ENCODE measurements at regions not wholly inside any gene's neighbourhood (a gene's known extent, or its start where the extent isn't known, plus 50 kb on each side); places are given as distances from the start of the nearest gene placed in this dataset.

DNA sequence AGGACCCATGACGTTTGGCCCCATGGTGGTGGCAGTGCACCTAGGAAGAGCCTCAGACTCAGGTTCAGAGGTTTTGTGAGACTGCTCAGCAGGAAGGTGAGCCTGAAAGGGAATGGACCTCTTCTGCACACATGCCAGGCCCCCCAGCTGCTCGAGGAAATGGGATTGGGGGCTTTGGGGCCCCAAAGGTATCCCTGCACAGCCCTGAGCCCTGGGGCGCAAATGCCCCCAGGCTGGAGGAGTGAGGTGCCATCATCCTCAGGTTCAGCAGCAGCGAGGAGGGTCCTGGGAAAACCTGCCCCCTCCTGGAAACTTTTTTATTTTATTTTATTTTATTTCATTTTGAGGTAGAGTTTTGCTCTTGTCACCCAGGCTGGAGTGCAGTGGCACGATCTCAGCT is 171.8 kb upstream of the MVB12B start:
- no peak for DNase-seq

DNA sequence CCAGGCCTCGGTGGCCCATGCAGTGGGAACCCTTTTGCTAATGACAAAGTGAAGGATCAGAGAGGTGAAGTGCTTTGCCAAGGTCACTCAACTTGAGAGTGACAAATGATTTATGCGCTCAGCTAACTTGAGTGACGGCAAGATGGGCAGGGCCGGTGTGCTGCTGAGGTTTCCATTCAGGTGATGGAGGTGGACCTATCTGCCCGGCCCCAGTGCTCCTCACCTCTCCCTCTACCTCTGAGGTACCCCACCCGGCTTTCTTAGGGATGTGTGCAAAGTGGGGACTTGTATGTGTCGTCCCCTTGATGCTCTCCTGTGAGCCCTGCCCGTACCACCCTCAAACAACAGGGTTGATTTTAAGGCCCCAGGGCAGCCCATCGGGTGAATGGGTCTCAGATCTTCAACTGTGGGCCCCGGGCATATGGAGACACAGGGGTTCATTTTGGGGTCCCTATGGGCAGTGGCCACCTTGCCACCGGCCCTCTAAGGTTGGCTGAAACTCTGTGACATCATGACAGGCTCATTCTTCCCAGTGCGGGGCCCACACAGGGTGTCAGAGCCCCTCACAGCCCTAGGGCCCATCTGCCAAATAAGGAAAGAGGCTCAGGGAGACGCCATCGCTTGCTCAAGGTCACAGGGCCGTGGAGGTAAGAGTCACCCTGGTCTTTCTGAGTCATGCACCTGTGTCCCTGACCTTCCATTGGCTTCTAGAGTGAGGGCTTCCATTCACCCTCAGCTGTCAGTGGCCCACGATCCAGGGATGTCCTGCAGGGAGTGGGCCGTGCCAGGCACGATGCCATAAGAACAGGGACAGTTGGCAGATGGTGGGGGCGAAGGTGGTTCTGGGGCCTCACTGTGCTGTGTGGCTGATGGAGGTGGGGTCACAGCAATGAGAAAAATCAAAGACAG is 170.6 kb upstream of the MVB12B start:
- DNase-seq = no peak

DNA sequence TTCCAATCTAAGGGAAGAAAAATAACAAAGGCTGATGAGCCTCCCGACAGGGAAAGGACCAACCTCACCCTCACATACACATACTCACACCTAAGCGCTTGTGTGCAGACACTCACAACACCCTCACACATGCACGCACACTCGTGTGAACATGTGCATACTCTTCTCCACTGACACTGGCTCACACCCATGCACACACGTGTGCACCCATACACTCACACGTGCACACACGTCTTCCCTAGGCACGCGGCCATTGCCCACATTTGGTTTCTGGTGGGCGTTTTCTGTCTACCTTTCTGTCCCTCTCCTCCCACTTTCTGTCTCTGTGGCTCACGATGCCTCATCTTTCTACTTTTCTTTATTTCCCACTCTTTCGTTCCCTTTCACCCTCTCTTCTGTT is 169.7 kb upstream of the MVB12B start:
- DNase-seq = no peak

DNA sequence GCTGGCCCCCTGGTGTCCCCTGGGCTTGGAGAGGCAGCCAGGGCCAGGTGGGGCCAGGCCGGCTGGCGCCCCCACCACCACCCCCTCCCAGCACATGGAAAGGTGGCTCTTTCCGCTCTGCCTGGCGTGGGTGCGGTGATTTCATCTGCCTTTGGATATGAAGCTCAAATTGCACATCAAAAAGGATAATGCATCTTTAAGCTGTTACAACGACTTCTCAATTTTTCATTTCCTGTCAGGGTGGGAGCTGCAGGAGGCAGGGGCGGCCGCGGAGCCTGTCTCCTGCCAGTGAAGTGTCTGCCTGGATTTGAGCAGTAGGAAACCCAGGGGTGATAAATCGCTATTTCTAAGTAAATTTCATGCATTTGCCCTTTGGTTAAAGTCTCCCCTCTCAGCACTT is 169.2 kb upstream of the MVB12B start:
- DNase-seq = no peak

DNA sequence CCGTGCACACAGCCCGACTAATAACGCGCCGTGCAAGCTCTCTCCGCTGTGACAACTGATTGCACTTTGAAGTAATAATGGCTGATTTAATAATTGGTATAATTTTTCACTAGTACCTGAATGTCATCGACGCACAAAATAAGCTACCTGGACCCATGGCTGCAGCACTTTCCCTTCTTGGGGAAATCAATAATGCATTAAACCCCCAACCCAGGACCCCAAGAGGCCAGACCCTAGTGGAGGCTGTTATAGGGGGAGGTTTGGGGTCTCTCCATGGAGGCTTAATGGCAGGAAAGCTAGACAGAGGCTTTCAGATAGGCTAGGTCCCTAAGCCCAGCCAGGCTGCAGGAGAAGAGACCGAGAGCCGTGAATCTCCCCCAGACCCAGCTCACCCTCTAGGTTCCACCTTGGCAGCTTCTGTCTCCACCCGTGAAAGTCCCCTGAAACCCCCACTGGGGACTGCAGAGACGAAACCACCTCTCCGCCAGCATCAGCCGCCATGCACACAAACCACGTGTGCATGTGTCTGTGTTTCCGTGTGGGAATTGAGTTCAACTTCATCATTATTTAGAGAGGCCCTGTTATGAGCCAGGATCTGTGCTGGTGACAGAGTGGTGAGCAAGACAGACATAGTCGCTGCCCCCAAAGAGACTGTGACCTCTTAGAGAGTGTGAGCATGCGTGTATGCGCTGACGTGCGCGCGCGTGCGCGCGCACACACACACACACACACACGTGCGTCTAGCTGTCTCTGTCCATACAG is 168.6 kb upstream of the MVB12B start:
- no peak for DNase-seq

DNA sequence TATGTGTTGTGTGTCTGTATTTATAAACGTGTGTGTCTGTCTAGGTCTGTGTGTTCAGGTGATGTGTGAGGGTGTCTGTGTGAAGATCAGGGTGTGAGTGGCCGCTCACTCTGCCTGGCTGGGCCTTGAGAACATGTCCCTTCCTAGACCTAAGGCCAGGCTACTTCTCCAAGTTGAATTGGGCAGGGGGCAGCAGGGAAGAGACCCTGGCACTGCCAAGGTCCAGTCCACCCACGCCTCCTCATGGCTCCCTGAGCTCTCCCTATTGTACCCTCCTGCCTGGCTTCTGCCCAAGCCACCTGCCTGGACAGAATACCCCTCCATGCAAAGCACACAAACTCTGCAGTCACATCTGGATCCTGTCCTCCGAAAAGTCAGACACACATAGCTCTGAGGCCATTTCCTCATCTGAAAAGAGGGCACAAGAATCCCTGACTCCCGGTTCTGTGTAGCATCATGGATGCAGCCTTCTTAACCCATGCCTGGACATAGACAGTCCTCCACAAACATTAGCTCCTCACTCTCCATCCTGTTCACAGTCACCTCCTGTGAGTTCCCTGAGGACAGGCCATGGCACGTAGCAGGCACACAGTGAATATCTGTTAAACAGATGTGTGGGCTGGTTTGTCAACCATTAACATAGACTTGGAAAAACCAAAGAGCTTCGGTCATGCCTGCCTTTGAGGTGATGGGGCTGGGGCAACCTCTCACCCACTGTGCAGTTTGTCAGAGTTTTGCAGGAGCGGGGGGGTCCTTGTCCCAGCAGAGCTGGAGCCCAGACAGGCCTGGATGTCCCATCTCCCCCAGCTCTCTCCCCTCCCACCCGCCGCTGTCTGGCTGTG is 167.8 kb upstream of the MVB12B start:
- no peak for DNase-seq

DNA sequence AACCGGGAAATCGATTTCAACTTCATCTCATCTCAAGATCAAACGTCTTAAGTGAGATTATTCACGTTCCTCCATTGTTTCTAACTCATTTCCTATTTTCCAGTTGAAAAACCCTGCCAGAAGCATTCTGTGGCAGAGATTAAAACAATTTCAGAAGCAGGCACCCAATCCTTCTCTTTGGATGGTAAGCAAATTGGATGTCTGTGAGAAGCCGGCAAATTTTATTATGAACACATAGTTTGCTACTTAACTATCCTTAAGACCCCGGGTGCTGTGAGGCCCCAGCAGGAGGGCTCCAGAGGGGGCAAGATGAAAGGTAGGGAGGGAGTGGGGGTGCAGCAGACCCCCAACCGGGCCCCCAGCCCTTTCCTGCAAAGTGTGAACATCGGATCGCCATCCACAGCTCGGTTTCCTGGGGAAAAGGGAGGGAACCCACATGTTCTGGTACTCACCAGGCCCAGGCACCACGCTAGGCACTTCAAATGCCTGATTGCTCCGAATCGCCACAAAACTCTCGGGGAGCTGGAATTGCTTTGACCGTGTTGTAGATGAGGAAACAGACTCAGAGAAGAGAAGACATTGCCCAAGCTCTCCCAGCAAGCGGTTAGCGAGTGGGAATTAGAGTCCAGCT is 167.1 kb upstream of the MVB12B start:
- no peak for DNase-seq

DNA sequence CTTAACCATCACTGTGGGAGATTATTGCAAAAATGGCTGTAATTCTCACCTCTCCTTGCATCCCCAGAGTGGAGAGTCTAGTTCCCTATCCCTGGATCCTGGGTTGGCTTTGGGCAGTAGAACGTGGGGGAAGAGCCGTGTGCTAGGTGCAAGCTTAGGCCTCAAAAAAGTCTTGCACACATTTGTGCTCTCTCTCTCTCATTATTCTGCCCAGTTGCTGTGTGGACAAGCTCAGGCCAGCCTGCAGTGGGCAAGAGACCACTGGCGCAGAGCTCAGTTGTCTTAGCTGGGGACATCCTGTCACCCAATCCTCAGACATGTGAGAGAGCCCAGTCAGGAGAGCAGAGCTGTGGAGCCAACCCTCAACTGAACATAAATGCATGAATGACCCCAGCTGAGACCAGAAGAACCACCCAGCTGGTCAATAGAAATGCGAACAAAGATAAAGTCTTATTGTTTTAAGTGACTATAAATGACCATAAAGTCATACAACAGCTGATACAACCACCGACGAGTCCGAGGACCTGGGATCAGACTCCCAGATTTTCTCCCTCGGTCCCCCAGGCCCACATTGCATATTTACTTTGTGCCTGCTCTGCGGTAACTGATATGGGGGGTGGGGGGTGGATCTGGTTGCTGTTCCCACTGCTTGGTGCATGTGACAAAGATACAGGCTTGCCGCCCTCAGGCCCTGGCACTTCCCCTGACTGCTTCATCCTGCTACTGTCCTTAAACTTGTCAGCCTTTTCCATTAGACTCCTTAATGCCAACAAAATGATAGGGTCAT is 166.4 kb upstream of the MVB12B start:
- DNase-seq = no peak

DNA sequence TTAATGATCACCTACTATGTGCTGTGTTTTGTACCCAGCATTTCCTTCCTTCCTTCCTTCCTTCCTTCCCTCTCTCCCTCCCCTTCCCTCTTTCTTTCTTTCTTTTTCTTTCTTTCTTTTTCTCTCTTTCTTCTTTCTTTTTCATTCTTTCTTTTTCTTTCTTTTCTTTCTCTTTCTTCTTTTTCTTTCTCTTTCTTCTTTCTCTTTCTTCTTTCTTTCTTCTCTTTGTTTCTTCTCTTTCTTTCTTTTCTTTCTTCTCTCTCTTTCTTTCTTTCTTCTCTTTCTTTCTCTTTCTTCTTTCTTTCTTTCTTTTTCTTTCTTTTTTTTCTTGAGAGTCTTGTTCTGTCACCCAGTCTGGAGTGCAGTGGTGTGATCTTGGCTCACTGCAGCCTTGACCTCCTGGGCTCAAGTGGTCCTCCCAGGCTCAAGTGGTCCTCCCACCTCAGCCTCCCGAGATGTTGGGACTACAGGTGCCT is 165.7 kb upstream of the MVB12B start:
- DNase-seq = no peak

DNA sequence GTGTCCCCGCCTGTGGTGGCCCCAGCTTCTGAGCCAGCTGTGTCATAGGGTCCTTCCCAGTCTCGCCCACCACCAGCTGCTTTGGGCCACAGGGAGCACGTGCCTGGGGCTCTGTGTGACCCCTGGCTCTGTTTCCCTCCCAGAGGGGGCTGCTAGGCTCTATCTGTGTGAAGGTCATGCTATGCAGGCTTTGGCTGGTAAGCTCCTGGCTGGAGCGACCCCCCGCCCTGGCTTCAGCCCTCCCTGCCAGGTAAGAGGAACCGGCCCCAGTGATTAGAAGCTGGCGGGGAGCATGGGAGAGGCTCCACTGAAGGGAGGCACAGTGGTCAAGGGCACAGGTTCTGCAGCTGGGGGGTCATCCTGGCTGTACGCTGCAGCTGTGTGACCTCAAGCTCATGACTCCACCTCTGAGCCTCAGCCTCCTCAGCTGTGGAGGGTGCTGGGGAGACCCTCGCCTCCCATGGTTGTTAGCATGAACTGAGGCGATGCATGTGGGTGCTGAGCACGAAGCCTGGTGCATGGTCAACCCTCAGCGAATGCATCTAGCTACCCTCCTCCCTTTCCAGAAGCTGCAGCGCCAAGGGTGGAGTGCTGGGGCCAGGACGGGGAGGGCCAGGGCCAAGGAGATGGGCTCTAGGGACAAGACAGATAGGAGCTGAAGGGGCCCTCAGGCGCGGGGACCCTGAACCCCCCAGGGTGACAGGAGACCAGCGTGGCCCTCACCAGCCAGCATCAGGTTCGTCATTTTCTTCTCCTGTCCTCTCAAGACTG is 163.8 kb upstream of the MVB12B start:
- DNase-seq = no peak

DNA sequence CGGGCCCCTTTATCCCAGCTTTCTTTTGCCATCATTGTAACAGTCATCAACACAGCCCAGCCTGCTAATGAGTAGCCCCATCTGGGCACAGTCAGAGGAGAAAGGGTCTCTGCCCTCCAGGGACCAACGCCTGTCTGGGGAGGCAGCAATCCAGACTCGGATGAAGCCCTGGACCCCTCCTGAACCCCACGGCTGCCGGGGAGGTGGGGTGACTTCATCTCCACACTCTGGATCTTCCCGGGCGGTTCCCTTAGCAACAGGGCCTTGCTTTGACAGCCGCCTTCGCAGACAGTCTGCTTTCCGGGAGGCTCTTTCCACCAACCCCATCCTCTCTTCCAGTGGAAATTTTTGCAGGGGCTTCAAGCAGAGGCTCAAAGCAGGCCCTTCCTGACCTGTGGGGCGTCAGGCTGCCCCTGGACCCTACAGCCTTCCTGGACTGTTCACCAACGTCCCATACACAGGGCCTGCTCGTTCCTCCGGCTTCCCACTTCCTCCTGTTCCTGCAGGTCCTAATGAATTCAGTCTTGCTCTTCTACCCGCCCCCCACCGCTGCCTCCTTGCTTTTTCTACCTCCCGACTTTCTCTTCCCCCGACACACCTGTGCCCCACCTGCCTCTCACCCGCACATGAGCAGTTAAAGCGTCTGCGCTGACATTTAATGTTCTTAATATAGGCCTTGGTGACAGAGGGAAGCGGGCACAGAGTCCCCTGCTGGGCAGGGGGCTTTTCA is 161.7 kb upstream of the MVB12B start:
- DNase-seq = no peak

DNA sequence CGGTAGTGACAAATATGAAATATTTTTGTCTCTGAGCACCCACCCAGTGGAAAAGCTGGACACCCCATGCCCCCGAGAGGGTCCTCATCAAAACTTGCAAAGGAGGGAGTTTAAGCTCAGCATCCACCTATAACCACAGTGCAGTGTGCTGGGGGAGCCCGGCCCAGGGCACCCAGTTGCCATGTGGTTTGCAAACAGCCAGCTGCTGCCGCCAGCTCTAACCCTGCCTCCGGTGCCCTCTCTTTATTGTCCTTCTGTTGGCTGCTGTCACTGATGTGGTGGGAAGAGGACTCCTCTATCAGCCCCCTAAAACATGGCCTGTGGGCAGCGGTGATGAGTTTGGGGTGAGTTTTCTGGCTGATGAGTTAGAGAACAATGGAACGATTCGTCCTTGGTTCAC is 160.9 kb upstream of the MVB12B start:
- no peak for DNase-seq

DNA sequence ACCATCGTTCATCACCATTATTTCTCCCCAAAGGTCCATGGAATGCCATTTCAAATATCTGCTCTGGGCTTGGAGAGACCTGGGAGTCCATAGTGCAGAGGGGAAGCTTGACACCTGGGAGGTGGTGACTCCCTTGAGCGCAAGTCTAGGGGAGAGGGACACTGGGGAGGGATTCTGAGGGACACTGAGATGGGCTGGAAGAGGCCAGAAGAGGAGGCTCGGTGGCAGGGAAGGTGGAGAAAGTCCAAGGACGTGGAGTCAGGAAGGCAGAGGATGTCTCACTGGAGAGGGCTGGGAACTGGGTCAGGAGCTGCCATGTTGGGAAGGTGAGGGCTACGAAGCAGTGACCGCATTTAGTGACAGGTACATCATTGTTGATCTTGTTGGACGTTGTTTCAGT is 160.3 kb upstream of the MVB12B start:
- DNase-seq = no peak

DNA sequence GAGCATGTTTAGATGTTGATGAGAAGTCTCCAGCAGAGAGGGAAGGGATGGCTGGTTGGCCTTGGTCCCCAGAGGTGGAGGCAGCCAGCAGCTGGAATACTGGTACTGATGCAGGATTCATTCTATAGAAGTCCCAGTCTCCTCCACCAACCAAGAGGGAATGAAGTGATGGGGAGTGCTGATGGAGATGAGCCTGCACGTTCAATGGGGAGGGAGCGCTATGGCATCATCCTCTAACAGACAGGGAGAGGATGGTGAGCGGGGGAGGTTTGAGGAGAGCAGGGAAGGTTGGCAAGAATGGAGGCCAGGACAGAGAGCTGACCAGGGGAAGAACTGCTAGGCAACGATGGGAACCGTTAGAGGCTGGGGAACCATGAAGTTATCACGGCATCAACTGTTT is 159.8 kb upstream of the MVB12B start:
- no peak for DNase-seq

DNA sequence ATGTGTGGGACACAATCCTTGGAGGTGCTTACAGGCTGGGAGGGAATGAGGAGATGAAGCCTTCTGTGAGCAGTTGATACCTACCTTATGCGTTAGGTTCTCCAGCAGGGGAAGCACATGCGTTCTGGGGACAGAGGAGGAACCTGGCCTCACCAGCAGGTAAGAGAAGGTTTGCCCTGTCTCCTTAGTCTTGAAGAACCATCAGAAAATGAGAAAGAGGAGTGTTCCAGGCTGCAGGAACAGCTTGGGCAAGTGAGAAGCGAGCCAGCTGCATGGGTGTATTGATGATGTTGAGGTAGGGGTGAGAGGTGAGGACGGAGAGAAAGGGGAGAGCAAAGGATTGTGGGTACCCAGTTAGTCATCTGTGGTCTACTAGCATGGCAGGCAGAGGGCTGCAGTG is 156.9 kb upstream of the MVB12B start:
- DNase-seq = no peak

DNA sequence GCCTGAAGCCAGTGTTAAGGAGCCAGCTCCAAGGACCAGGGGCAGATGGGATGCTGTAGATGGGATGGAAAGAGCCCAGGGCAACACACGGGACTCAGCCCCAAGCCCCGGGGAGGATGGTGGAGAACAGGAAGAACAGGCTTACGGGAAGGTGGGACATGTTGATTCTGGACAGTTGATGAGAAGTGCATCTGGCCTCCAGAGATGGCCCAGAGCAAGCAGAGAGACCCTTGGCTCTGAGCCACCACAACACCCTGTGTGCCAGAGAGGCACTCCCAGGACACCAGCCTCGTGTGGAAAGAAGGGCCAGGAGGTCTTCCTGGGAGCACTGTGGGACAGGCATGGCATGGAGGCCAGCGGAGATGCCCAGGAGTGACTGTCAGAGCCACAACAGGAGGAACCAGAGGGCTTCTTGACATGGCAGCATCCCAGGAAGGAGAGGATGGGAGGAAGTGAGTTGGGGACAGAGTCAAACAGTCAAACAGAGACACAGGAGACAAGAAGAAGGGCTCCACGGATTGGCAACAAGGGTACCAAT is 156.3 kb upstream of the MVB12B start:
- DNase-seq = no peak

DNA sequence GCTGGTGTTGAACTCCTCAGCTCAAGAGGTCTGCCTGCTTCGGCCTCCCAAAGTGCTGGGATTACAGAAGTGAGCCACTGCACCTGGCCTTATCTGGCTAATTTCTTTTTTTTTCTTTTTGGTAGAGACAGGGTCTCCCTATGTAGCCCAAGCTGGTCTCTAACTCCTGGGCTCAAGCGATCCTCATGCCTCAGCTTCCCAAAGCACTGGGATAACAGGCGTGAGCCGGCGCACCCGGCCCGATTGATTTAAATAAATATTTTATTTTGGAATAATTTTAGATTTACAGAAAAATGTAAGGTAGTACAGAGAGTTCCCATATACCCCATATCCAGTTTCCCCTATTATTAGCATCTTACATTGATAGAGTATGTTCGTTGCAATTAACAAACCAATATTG is 155.0 kb upstream of the MVB12B start:
- DNase-seq = no peak

DNA sequence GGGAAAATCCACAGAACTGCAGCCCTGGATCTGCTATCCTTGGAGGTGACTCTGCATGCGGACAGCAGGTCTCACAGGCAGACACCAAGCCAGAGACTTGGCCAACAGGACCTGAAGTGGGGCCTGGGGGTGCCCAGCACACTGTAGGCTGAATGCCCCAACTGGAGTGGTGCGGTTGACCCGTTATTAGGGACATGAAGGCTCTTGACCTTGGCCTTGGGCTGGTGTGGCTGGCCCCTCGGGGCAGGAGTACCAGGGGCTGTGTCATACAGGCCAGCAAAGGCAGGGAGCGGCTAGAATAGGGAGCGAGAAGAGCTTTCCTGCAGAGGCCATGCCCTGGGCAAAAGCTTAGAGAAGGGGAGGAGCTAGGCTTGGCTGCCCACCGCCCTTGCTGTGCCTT is 153.2 kb upstream of the MVB12B start:
- no peak for DNase-seq

DNA sequence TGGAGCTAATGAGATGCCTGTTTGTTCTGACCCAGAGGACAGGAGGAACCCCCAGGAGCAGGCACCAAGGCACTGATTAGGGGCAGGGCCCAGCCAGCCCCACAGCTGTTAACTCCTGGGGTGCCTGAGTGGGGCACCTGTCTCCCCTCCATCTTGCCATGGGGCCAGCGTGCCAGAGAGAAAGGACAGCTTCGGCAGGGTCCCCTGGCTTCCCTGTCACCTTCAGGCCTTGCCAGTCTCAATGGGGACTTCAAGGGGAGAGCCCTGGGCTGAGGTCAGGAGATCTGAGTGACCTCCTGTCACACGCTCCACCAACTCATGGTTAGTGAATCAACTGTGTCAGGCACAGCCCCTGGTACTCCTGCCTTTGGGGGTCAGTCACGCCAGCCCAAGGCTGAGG is 152.7 kb upstream of the MVB12B start:
- DNase-seq = no peak

DNA sequence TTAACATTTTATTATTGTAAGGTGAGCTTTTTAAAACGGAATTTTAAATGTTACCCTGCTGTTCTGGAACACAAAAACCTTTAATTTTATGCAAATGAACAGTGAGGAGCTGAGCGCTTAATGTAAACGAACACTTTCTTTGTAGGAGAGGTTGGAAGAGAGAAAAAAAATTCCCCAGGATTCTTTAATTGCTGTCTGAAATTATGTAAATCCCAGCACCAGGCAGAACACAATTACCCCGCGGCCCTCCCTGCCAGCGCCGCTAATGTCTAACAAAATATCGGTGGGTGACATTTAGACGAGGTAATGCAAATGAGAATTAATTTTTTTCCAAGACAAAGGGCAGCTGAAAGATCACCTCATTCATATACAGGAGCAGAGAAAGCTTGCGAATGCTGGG is 143.4 kb upstream of the MVB12B start:
- no peak for DNase-seq

Data from NCI-H446 treated with DMSO at 0.1 percent for 48 hours (cell line).